DOHH2 (cell line): ENCODE measurements at regions not wholly inside any gene's neighbourhood (a gene's known extent, or its start where the extent isn't known, plus 50 kb on each side); places are given as distances from the start of the nearest gene placed in this dataset.

ENCODE experiments used
- EZH2phosphoT487 ChIP-seq: fragments of 200-600 bp; sonication (generic); IDR thresholded peaks from 2 replicates; pipeline ENCODE4 v1.6.1; 2017; ENCODE audit warnings: borderline replicate concordance, mild to moderate bottlenecking, antibody characterized with exemption, low read length, moderate library complexity, mixed read lengths
- TF ChIP-seq, protein P1 (sequence below): fragments of 200-600 bp; sonication (generic); IDR thresholded peaks from one replicate; pipeline ENCODE4 v1.5.1; 2014; ENCODE audit warnings: antibody characterized with exemption, mild to moderate bottlenecking, low read depth, low read length; ENCODE audit not compliant: poor library complexity, severe bottlenecking

DNA sequence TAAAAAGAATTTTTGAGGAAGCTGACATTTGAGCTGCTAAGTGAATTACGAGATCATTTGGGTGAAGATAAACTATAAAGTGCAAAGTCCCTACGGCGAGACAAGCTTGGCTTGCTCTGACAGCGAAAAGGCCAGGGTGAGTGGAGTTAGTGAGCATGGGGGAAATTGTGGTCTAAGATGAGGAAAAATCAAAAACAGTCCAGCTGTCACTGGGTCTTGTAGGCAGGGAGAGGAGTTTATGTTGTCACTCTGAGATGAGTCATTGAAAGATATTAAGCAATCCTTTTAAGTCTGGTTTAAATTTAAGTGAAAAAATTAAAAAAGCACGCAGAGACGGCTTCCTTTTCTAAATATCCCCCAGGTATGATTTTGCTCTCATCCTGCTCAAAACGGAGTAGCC is 601.9 kb downstream of the MRPL39 start:
- no peak for TF ChIP-seq EZH2phosphoT487
- TF ChIP-seq, protein P1, sequence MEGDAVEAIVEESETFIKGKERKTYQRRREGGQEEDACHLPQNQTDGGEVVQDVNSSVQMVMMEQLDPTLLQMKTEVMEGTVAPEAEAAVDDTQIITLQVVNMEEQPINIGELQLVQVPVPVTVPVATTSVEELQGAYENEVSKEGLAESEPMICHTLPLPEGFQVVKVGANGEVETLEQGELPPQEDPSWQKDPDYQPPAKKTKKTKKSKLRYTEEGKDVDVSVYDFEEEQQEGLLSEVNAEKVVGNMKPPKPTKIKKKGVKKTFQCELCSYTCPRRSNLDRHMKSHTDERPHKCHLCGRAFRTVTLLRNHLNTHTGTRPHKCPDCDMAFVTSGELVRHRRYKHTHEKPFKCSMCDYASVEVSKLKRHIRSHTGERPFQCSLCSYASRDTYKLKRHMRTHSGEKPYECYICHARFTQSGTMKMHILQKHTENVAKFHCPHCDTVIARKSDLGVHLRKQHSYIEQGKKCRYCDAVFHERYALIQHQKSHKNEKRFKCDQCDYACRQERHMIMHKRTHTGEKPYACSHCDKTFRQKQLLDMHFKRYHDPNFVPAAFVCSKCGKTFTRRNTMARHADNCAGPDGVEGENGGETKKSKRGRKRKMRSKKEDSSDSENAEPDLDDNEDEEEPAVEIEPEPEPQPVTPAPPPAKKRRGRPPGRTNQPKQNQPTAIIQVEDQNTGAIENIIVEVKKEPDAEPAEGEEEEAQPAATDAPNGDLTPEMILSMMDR, result no peak
